Neural cell (in vitro differentiated cells): ENCODE measurements at regions not wholly inside any gene's neighbourhood (a gene's known extent, or its start where the extent isn't known, plus 50 kb on each side); places are given as distances from the start of the nearest gene placed in this dataset.

Experiments used
- H2AFZ ChIP-seq: fragments of 200-600, 300-800 bp; sonication (generic), shearing (Covaris generic); 2 replicates; pipeline ENCODE4 v1.6.0; 2014; ENCODE audit warnings: low read depth, mild to moderate bottlenecking, antibody characterized with exemption, low read length, moderate library complexity
- H3F3A ChIP-seq: fragments of 200-600 bp; shearing (Covaris generic); 2 replicates; pipeline ENCODE4 v1.6.1; 2016; ENCODE audit warnings: mild to moderate bottlenecking, moderate library complexity, mixed read lengths, antibody characterized with exemption, low read length; ENCODE audit not compliant: insufficient read depth, poor library complexity, severe bottlenecking
- H3K27ac ChIP-seq: fragments of 200-600, 300-800 bp; sonication (generic), shearing (Covaris generic); 2 replicates; pipeline ENCODE4 v1.5.1; 2014; ENCODE audit warnings: mild to moderate bottlenecking, low read length, moderate library complexity
- H3K27me3 ChIP-seq: fragments of 300-800, 200-600 bp; sonication (generic), shearing (Covaris generic); 2 replicates; pipeline ENCODE4 v1.6.0; 2014; ENCODE audit warnings: mild to moderate bottlenecking, low read depth, low read length, moderate library complexity; ENCODE audit not compliant: insufficient read depth
- H3K36me3 ChIP-seq: fragments of 300-800, 200-600 bp; sonication (generic), shearing (Covaris generic); 2 replicates; pipeline ENCODE4 v1.5.1; 2014; ENCODE audit warnings: mild to moderate bottlenecking, antibody characterized with exemption, low read length, moderate library complexity; ENCODE audit not compliant: insufficient read depth
- H3K4me2 ChIP-seq: fragments of 300-800, 200-600 bp; sonication (generic), shearing (Covaris generic); 2 replicates; pipeline ENCODE4 v1.6.0; 2014; ENCODE audit warnings: mild to moderate bottlenecking, low read length
- H3K4me3 ChIP-seq: fragments of 300-800, 200-600 bp; sonication (generic), shearing (Covaris generic); 2 replicates; pipeline ENCODE4 v1.5.1; 2014; ENCODE audit warnings: mild to moderate bottlenecking, low read length, moderate library complexity
- H3K79me2 ChIP-seq: fragments of 200-600 bp; shearing (Covaris generic); replicated peaks from 2 replicates; pipeline ENCODE4 v1.6.0; 2014; ENCODE audit warnings: mild to moderate bottlenecking, low read length, moderate library complexity; ENCODE audit not compliant: insufficient read depth
- H3K9ac ChIP-seq: fragments of 300-800, 200-600 bp; sonication (generic), shearing (Covaris generic); 2 replicates; pipeline ENCODE4 v1.6.1; 2016; ENCODE audit warnings: mild to moderate bottlenecking, low read length, mixed read lengths
- H3K9me2 ChIP-seq: fragments of 200-600 bp; shearing (Covaris generic); 2 replicates; pipeline ENCODE4 v1.6.1; 2016; ENCODE audit warnings: mild to moderate bottlenecking, low read length, mixed read lengths; ENCODE audit not compliant: insufficient read depth
- H3K9me3 ChIP-seq: fragments of 200-600, 300-800 bp; sonication (generic), shearing (Covaris generic); 2 replicates; pipeline ENCODE4 v1.6.1; 2016; ENCODE audit warnings: mild to moderate bottlenecking, mixed run types, low read length, moderate library complexity, mixed read lengths
- H4K20me1 ChIP-seq: fragments of 200-600 bp; shearing (Covaris generic); 2 replicates; pipeline ENCODE4 v1.6.1; 2016; ENCODE audit warnings: mild to moderate bottlenecking, mixed run types; ENCODE audit not compliant: insufficient read depth
- EP300 ChIP-seq: fragments of 450-650 bp; conservative IDR thresholded peaks from 2 replicates; pipeline ENCODE4 v1.6.1; 2014; ENCODE audit warnings: antibody characterized with exemption, mild to moderate bottlenecking, moderate library complexity; ENCODE audit not compliant: poor library complexity, severe bottlenecking
- EZH2 ChIP-seq: fragments of 200-600, 300-800 bp; shearing (Covaris generic), sonication (generic); IDR thresholded peaks from 2 replicates; pipeline ENCODE4 v1.6.1; 2014; ENCODE audit warnings: antibody characterized with exemption, low read length, borderline replicate concordance, mild to moderate bottlenecking; ENCODE audit not compliant: insufficient read depth, poor library complexity, severe bottlenecking
- MXI1 ChIP-seq: fragments of 450-650 bp; conservative IDR thresholded peaks from 2 replicates; pipeline ENCODE4 v1.6.1; 2014; ENCODE audit warnings: antibody characterized with exemption, mild to moderate bottlenecking; ENCODE audit not compliant: poor library complexity, severe bottlenecking
- POLR2AphosphoS5 ChIP-seq: IDR thresholded peaks from 2 replicates; pipeline ENCODE4 v1.6.1; 2012
- RAD21 ChIP-seq: fragments of 450-650 bp; conservative IDR thresholded peaks from 2 replicates; pipeline ENCODE4 v1.6.1; 2014; ENCODE audit warnings: antibody characterized with exemption, mild to moderate bottlenecking, moderate library complexity
- SMC3 ChIP-seq: fragments of 450-650 bp; conservative IDR thresholded peaks from 2 replicates; pipeline ENCODE4 v1.6.1; 2014; ENCODE audit warnings: antibody characterized with exemption, mild to moderate bottlenecking, moderate library complexity; ENCODE audit not compliant: poor library complexity
- TAF1 ChIP-seq: IDR thresholded peaks from 2 replicates; pipeline ENCODE4 v1.6.1; 2012; ENCODE audit warnings: low read depth
- TF ChIP-seq, protein P1 (sequence below): fragments of 450-650 bp; IDR thresholded peaks from 2 replicates; pipeline ENCODE4 v1.5.1; 2014; ENCODE audit warnings: antibody characterized with exemption, mild to moderate bottlenecking, moderate library complexity; ENCODE audit not compliant: poor library complexity, severe bottlenecking
- TF ChIP-seq, protein P2 (sequence below): IDR thresholded peaks from 2 replicates; pipeline ENCODE4 v1.6.1; 2012; ENCODE audit warnings: borderline replicate concordance

GRCh38 chr4:137253949-137254348, 278.3 kb downstream of the PCDH18 start:
- H3K9me3 ChIP-seq = no peaks in the 10 kb centered on the region
- no peak overlapping the region for H3K4me2 ChIP-seq
- no peaks in the 10 kb centered on the region for H3K9me2 ChIP-seq
- no peaks in the 10 kb centered on the region for H3F3A ChIP-seq
- H3K27ac ChIP-seq = no peak overlapping the region
- H3K9ac ChIP-seq = no peak overlapping the region
- no peak overlapping the region for H3K4me3 ChIP-seq
- no peak overlapping the region for H2AFZ ChIP-seq
- TF ChIP-seq TAF1 (no peak), EZH2 (no peak), RAD21 (no peak), POLR2AphosphoS5 (no peak), MXI1 (no peak), SMC3 (no peak), EP300 (no peak)
- TF ChIP-seq, protein P1, sequence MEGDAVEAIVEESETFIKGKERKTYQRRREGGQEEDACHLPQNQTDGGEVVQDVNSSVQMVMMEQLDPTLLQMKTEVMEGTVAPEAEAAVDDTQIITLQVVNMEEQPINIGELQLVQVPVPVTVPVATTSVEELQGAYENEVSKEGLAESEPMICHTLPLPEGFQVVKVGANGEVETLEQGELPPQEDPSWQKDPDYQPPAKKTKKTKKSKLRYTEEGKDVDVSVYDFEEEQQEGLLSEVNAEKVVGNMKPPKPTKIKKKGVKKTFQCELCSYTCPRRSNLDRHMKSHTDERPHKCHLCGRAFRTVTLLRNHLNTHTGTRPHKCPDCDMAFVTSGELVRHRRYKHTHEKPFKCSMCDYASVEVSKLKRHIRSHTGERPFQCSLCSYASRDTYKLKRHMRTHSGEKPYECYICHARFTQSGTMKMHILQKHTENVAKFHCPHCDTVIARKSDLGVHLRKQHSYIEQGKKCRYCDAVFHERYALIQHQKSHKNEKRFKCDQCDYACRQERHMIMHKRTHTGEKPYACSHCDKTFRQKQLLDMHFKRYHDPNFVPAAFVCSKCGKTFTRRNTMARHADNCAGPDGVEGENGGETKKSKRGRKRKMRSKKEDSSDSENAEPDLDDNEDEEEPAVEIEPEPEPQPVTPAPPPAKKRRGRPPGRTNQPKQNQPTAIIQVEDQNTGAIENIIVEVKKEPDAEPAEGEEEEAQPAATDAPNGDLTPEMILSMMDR = no peak
- TF ChIP-seq, protein P2, sequence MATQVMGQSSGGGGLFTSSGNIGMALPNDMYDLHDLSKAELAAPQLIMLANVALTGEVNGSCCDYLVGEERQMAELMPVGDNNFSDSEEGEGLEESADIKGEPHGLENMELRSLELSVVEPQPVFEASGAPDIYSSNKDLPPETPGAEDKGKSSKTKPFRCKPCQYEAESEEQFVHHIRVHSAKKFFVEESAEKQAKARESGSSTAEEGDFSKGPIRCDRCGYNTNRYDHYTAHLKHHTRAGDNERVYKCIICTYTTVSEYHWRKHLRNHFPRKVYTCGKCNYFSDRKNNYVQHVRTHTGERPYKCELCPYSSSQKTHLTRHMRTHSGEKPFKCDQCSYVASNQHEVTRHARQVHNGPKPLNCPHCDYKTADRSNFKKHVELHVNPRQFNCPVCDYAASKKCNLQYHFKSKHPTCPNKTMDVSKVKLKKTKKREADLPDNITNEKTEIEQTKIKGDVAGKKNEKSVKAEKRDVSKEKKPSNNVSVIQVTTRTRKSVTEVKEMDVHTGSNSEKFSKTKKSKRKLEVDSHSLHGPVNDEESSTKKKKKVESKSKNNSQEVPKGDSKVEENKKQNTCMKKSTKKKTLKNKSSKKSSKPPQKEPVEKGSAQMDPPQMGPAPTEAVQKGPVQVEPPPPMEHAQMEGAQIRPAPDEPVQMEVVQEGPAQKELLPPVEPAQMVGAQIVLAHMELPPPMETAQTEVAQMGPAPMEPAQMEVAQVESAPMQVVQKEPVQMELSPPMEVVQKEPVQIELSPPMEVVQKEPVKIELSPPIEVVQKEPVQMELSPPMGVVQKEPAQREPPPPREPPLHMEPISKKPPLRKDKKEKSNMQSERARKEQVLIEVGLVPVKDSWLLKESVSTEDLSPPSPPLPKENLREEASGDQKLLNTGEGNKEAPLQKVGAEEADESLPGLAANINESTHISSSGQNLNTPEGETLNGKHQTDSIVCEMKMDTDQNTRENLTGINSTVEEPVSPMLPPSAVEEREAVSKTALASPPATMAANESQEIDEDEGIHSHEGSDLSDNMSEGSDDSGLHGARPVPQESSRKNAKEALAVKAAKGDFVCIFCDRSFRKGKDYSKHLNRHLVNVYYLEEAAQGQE = no peak
- H3K36me3 ChIP-seq = no peaks in the 10 kb centered on the region
- H3K27me3 ChIP-seq = no peaks in the 10 kb centered on the region
- no peaks in the 10 kb centered on the region for H3K79me2 ChIP-seq
- H4K20me1 ChIP-seq = no peaks in the 10 kb centered on the region

DNA sequence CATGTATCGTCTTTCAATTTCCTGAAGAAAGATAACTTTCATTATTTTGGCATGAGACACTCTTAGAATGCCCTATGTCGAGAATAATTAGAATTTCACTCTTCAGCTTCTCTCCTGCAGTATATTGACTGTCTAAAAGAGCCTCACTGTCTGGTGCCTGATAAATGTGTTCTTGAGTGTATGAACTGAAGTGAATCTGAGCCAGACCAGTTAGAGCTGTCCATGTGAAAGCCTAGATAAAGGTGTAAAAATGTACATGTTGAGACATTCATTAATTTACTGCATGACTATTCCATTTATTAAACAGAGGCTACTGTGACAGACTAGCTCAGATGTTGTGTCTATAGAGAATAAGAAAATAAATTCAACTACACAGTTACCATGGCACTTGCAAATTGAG, 283.2 kb downstream of the PCDH18 start:
- Histone ChIP-seq H3K27me3 (no peaks in the 10 kb centered on the region), H3K9ac (no peak overlapping the region), H3F3A (no peaks in the 10 kb centered on the region), H2AFZ (no peak overlapping the region), H3K79me2 (no peaks in the 10 kb centered on the region), H4K20me1 (no peaks in the 10 kb centered on the region), H3K4me2 (no peak overlapping the region), H3K4me3 (no peak overlapping the region), H3K9me2 (no peaks in the 10 kb centered on the region), H3K27ac (no peak overlapping the region), H3K9me3 (no peaks in the 10 kb centered on the region), H3K36me3 (no peaks in the 10 kb centered on the region)
- TF ChIP-seq SMC3 = no peak
- no peak for TF ChIP-seq EP300
- TF ChIP-seq TAF1 = no peak
- TF ChIP-seq, protein P1 = no peak
- TF ChIP-seq POLR2AphosphoS5 = no peak
- no peak for TF ChIP-seq RAD21
- TF ChIP-seq, protein P2 = no peak
- no peak for TF ChIP-seq MXI1
- no peak for TF ChIP-seq EZH2
